GM23248 (cell line): ENCODE measurements at regions not wholly inside any gene's neighbourhood (a gene's known extent, or its start where the extent isn't known, plus 50 kb on each side); places are given as distances from the start of the nearest gene placed in this dataset.

Experiments
- EZH2 ChIP-seq: fragments of 200-600 bp; sonication (generic); IDR thresholded peaks from 2 replicates; pipeline ENCODE4 v1.6.1; 2018; ENCODE audit warnings: antibody characterized with exemption, mild to moderate bottlenecking; ENCODE audit not compliant: insufficient read depth, poor library complexity, severe bottlenecking
- EZH2phosphoT487 ChIP-seq: fragments of 200-600 bp; sonication (generic); IDR thresholded peaks from 2 replicates; pipeline ENCODE4 v1.6.1; 2018; ENCODE audit warnings: antibody characterized with exemption, moderate library complexity, mild to moderate bottlenecking, low read depth; ENCODE audit not compliant: insufficient read depth

DNA sequence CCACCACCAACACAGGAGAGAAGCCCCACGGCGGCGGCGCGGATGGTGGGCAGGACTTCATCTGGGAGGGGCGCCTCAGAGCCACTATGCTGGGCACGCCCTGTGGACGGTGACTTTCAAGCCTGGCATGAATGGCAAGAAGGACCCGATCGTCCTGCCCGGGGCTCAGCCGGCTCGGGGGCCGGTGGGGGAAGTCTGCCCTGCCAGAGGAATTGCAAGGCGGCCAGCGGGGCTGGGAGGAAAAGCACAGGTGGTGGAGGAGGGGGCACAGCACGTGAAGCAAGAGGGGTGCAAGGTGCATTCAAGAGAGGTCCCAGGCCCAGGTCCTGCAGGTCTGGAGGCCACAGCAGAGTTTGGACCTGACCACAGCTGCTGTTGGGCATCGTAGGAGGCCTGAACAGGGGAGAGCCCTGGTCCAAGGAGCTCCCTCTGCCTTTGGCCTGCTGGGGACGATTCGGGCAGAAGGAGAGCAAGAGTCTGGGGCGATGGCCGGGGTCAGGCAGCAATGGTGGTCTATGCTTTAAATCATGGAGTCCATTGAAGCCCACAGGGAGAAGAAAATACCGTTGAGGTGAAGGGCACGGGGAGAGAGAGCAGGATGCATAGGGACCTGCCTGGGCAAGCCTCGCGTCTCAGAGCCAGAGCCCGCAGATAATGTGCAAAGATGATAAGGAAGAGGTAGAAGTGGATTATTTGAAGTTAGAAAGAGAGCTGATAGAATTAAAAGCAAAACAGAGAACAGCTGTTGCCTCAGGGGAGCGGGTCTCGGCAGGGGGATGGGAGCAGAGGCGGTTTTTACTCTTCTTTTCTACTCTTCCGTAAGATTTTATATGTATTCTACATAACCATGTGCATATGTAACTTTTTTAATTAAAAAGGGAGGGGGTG lies 82.6 kb upstream of the SHISAL1 start:
- TF ChIP-seq EZH2phosphoT487 (no peak), EZH2 (no peak)
